C4-2B (cell line): ENCODE measurements at regions not wholly inside any gene's neighbourhood (a gene's known extent, or its start where the extent isn't known, plus 50 kb on each side); places are given as distances from the start of the nearest gene placed in this dataset.

Source experiments
- H3K27ac ChIP-seq: fragments of 450-650 bp; 2 replicates; pipeline ENCODE4 v1.5.1; 2017
- ZFX ChIP-seq: fragments of 450-650 bp; IDR thresholded peaks from 2 replicates; pipeline ENCODE4 v1.6.1; 2017
- TF ChIP-seq, protein P1 (sequence below): fragments of 450-650 bp; conservative IDR thresholded peaks from 2 replicates; pipeline ENCODE4 v1.5.1; 2017; ENCODE audit warnings: mild to moderate bottlenecking

GRCh38 chr5:167247816-167248215 is 1043.6 kb upstream of the WWC1 start:
- TF ChIP-seq, protein P1, sequence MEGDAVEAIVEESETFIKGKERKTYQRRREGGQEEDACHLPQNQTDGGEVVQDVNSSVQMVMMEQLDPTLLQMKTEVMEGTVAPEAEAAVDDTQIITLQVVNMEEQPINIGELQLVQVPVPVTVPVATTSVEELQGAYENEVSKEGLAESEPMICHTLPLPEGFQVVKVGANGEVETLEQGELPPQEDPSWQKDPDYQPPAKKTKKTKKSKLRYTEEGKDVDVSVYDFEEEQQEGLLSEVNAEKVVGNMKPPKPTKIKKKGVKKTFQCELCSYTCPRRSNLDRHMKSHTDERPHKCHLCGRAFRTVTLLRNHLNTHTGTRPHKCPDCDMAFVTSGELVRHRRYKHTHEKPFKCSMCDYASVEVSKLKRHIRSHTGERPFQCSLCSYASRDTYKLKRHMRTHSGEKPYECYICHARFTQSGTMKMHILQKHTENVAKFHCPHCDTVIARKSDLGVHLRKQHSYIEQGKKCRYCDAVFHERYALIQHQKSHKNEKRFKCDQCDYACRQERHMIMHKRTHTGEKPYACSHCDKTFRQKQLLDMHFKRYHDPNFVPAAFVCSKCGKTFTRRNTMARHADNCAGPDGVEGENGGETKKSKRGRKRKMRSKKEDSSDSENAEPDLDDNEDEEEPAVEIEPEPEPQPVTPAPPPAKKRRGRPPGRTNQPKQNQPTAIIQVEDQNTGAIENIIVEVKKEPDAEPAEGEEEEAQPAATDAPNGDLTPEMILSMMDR = no peak
- TF ChIP-seq ZFX = no peak
- no peak overlapping the region for H3K27ac ChIP-seq

DNA sequence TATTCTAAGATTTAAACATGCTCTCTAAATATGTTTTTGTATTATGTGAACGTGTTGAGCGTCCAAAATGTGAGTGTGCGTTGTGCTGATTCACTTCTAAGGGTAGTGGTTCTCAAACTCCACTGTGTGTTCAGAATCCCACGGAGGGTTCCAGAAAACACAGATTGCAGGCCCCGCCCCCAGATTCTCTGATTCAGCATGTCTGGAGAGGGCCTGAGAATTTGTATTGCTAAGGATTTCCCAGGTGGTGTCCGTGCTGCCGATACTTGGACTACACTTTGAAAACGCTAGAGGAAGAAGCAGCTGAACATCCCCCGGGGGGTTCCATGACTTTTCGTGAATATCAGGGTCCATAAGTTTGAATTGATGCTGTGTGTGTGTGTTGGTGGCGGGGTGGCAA is 1043.2 kb upstream of the WWC1 start:
- no peak overlapping the region for H3K27ac ChIP-seq
- no peak for TF ChIP-seq ZFX
- TF ChIP-seq, protein P1 = no peak

GRCh38 chr5:167250996-167251395 is 1040.4 kb upstream of the WWC1 start:
- no peak for TF ChIP-seq ZFX
- TF ChIP-seq, protein P1 = no peak

GRCh38 chr5:167254132-167254531 is 1037.3 kb upstream of the WWC1 start:
- no peak overlapping the region for H3K27ac ChIP-seq
- TF ChIP-seq, protein P1 = no peak
- TF ChIP-seq ZFX = no peak

More at GRCh38 chr5:167250996-167251395, 1040.4 kb upstream of the WWC1 start:
- H3K27ac ChIP-seq = no peak overlapping the region

GRCh38 chr5:167255926-167256325 is 1035.5 kb upstream of the WWC1 start:
- no peak overlapping the region for H3K27ac ChIP-seq
- TF ChIP-seq, protein P1 = no peak
- no peak for TF ChIP-seq ZFX

DNA sequence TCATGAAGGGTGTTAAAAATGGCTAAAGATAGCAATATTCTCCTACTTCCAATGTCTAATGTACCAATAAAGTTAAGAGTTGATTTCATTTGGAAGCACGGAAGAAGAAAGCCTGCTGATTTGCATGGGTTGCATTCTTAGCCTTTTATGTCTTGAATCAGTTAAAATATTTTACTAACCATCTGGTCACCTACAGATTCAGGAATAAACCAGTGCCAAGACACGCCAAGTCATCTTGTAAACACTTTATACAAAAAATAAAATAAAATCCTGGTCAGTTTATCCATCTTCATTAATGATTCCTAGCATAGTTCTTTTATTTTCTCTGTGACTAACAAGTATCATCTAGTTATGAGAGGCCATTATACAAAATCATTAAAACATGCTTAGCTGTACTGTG is 1031.6 kb upstream of the WWC1 start:
- TF ChIP-seq, protein P1 = no peak
- no peak for TF ChIP-seq ZFX
- no peak overlapping the region for H3K27ac ChIP-seq

GRCh38 chr5:167261309-167262100 is 1029.9 kb upstream of the WWC1 start:
- no peak for TF ChIP-seq ZFX
- TF ChIP-seq, protein P1 = peak; percentile 66
- no peak overlapping the region for H3K27ac ChIP-seq
